ENCODE measurements at regions not wholly inside any gene's neighbourhood (a gene's known extent, or its start where the extent isn't known, plus 50 kb on each side); places are given as distances from the start of the nearest gene placed in this dataset.

DNA sequence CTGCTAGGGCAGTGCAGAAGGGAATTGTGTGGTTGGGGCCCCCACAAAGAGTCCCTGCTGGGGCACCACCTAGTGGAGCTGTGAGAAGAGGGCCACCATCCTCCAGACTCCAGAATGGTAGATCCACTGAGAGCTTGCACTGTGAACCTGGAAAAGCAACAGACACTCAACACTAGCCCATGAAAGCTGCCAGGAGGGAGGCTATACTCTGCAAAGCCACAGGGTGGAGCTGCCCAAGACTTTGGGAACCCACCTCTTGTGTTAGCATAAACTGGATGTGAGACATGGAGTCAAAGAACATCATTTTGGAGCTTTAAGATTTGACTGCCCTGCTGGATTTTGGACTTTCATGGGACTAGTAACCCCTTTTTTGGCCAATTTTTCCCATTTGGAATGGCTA is 328.4 kb upstream of the KHDRBS2 start:
- Histone ChIP-seq H3K4me3 (no peak overlapping the region), H3K9ac (ENCODE audit: insufficient read depth in 1 of 2, low read depth in 2 of 2, low read length in 2 of 2) (no peak overlapping the region), H3K9me3 (replicated peaks; ENCODE audit: control insufficient read depth, insufficient read depth, low read depth, low read length) (no peaks in the 10 kb centered on the region), H3K27ac (ENCODE audit: extremely low read depth, low read depth, low read length) (no peak overlapping the region), H2AFZ (ENCODE audit: low read depth, low read length) (no peak overlapping the region), H3K36me3 (ENCODE audit: control insufficient read depth, insufficient read depth, low read length) (no peaks in the 10 kb centered on the region), H3K27me3 (ENCODE audit: control insufficient read depth in 2 of 2, insufficient read depth in 2 of 2, low read length in 2 of 2) (no peaks in the 10 kb centered on the region), H4K20me1 (replicated peaks; ENCODE audit: control insufficient read depth, insufficient read depth, low read length) (no peaks in the 10 kb centered on the region), H3K9me1 (ENCODE audit: control insufficient read depth, insufficient read depth, low read length) (no peaks in the 10 kb centered on the region), H3K79me2 (ENCODE audit: control insufficient read depth, insufficient read depth, low read length) (no peaks in the 10 kb centered on the region), H3K4me2 (ENCODE audit: insufficient read depth, low read length) (no peak overlapping the region), H3K4me1 (replicated peaks in 1 of 2; ENCODE audit: control insufficient read depth in 2 of 2, insufficient read depth in 2 of 2, low read length in 2 of 2) (no peaks in the 10 kb centered on the region)
- FAIRE-seq (no peak), DNase-seq (ENCODE audit: extremely low read depth in 1 of 4, low spot score in 3 of 4) (no peak), ATAC-seq (no peak)
- in situ Hi-C loops (cut with MboI) (no loop called here), intact Hi-C loops (cut with micrococcal nuclease) (no loop called here)
- TF ChIP-seq HDAC6 (IDR thresholded peaks at IDR 0.05; ENCODE audit: low read depth, low read length): no peak
- no peak for TF ChIP-seq SMARCE1 (IDR thresholded peaks at IDR 0.05)
- TF ChIP-seq ZNF23 (CRISPR knock-in tag; IDR thresholded peaks at IDR 0.05): no peak
- no peak for TF ChIP-seq POLR2AphosphoS2 (IDR thresholded peaks at IDR 0.05; ENCODE audit: low read length)
- TF ChIP-seq HDAC1 (IDR thresholded peaks at IDR 0.05): no peak
- no peak for TF ChIP-seq SAFB (IDR thresholded peaks at IDR 0.05; ENCODE audit: borderline replicate concordance, low read depth, low read length)
- TF ChIP-seq, protein P1, sequence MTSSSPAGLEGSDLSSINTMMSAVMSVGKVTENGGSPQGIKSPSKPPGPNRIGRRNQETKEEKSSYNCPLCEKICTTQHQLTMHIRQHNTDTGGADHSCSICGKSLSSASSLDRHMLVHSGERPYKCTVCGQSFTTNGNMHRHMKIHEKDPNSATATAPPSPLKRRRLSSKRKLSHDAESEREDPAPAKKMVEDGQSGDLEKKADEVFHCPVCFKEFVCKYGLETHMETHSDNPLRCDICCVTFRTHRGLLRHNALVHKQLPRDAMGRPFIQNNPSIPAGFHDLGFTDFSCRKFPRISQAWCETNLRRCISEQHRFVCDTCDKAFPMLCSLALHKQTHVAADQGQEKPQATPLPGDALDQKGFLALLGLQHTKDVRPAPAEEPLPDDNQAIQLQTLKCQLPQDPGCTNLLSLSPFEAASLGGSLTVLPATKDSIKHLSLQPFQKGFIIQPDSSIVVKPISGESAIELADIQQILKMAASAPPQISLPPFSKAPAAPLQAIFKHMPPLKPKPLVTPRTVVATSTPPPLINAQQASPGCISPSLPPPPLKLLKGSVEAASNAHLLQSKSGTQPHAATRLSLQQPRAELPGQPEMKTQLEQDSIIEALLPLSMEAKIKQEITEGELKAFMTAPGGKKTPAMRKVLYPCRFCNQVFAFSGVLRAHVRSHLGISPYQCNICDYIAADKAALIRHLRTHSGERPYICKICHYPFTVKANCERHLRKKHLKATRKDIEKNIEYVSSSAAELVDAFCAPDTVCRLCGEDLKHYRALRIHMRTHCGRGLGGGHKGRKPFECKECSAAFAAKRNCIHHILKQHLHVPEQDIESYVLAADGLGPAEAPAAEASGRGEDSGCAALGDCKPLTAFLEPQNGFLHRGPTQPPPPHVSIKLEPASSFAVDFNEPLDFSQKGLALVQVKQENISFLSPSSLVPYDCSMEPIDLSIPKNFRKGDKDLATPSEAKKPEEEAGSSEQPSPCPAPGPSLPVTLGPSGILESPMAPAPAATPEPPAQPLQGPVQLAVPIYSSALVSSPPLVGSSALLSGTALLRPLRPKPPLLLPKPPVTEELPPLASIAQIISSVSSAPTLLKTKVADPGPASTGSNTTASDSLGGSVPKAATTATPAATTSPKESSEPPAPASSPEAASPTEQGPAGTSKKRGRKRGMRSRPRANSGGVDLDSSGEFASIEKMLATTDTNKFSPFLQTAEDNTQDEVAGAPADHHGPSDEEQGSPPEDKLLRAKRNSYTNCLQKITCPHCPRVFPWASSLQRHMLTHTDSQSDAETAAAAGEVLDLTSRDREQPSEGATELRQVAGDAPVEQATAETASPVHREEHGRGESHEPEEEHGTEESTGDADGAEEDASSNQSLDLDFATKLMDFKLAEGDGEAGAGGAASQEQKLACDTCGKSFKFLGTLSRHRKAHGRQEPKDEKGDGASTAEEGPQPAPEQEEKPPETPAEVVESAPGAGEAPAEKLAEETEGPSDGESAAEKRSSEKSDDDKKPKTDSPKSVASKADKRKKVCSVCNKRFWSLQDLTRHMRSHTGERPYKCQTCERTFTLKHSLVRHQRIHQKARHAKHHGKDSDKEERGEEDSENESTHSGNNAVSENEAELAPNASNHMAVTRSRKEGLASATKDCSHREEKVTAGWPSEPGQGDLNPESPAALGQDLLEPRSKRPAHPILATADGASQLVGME (CRISPR knock-in tag; IDR thresholded peaks at IDR 0.05): no peak
- TF ChIP-seq PYGO2 (tag; IDR thresholded peaks at IDR 0.05): no peak
- no peak for TF ChIP-seq ZNF239 (CRISPR knock-in tag; IDR thresholded peaks at IDR 0.05)
- no TSS peak for BruUV-seq (replicated peaks)
- ChIA-PET POLR2A (no interaction called here), CTCF (ENCODE audit: low intra/inter-chr PET ratio) (no interaction called here)

Measured in K562 (cell line).